MCF 10A (cell line): ENCODE measurements at regions not wholly inside any gene's neighbourhood (a gene's known extent, or its start where the extent isn't known, plus 50 kb on each side); places are given as distances from the start of the nearest gene placed in this dataset.
A peak's percentile ranks its signal among the peaks of the same experiment; 100 is the strongest.

Experiments
- BruUV-seq: library from RNA; stranded (reverse); fragments of 400-500 nt; replicated peaks from 2 replicates; lab custom pipeline; 2021; lab: Mats Ljungman, UMichigan
- CTCF ChIA-PET: fragments of 300-600 bp; sonication (Branson Sonifier 250); formaldehyde crosslinking; extraction: SDS; loops from one replicate; lab custom pipeline; 2021; ENCODE audit warnings: antibody characterized with exemption, inconsistent platforms; lab: Yijun Ruan, JAX
- POLR2A ChIA-PET: fragments of 300-600, 350-650 bp; sonication (Branson Sonifier 250); formaldehyde crosslinking; extraction: SDS; loops from one replicate; lab custom pipeline; 2020; ENCODE audit warnings: antibody characterized with exemption, inconsistent platforms; lab: Yijun Ruan, JAX
- DNase-seq: peaks from one replicate; pipeline ENCODE4 v3.0.0-alpha.2; 2018; ENCODE audit not compliant: unreplicated experiment
- H3K27ac Mint-ChIP-seq: one replicate; pipeline ENCODE4 v1.8.0; 2022; ENCODE audit warnings: mild to moderate bottlenecking, low read depth, mixed read lengths; ENCODE audit not compliant: unreplicated experiment
- H3K27me3 Mint-ChIP-seq: one replicate; pipeline ENCODE4 v1.8.0; 2022; ENCODE audit warnings: mixed read lengths; ENCODE audit not compliant: insufficient read depth, unreplicated experiment
- H3K36me3 Mint-ChIP-seq: one replicate; pipeline ENCODE4 v1.8.0; 2022; ENCODE audit warnings: mild to moderate bottlenecking, moderate library complexity, mixed read lengths; ENCODE audit not compliant: insufficient read depth, unreplicated experiment
- H3K4me1 Mint-ChIP-seq: one replicate; pipeline ENCODE4 v1.8.0; 2022; ENCODE audit warnings: mixed read lengths; ENCODE audit not compliant: insufficient read depth, unreplicated experiment
- H3K4me3 Mint-ChIP-seq: one replicate; pipeline ENCODE4 v1.8.0; 2022; ENCODE audit warnings: mild to moderate bottlenecking, moderate library complexity, mixed read lengths; ENCODE audit not compliant: unreplicated experiment
- H3K9me3 Mint-ChIP-seq: one replicate; pipeline ENCODE4 v1.8.0; 2022; ENCODE audit warnings: mixed read lengths; ENCODE audit not compliant: unreplicated experiment
- CTCF ChIP-seq: fragments of 200-600 bp; IDR thresholded peaks from one replicate; pipeline ENCODE4 v1.8.0; 2022; ENCODE audit warnings: antibody characterized with exemption, mild to moderate bottlenecking; ENCODE audit not compliant: unreplicated experiment
- intact Hi-C: fragments of 100-400 bp; cut with micrococcal nuclease; formaldehyde crosslinking; loops from 2 replicates; pipeline ENCODE4 v1.14.1; 2022

- no peak for TF ChIP-seq CTCF
- no peaks in the 10 kb centered on the region for H3K36me3 Mint-ChIP-seq
- H3K9me3 Mint-ChIP-seq: no peaks in the 10 kb centered on the region
- peaks cover 23% of the 10 kb centered on the region for H3K27me3 Mint-ChIP-seq
- CTCF ChIA-PET: no interaction called here
- POLR2A ChIA-PET: no interaction called here
- intact Hi-C loops: no loop called here
- H3K27ac Mint-ChIP-seq: no peak overlapping the region
- BruUV-seq: no TSS peak
- no peak overlapping the region for H3K4me3 Mint-ChIP-seq
- no peak for DNase-seq
- H3K4me1 Mint-ChIP-seq: peaks cover 6% of the 10 kb centered on the region
Measured at GRCh38 chr10:29920408-29921070, 138.8 kb downstream of the JCAD start.

- Mint-ChIP-seq H3K9me3 (no peaks in the 10 kb centered on the region), H3K4me1 (peaks cover 6% of the 10 kb centered on the region), H3K27ac (peak overlapping the region; percentile 6), H3K36me3 (no peaks in the 10 kb centered on the region), H3K4me3 (no peak overlapping the region), H3K27me3 (peaks cover 23% of the 10 kb centered on the region)
- no peak for TF ChIP-seq CTCF
- no peak for DNase-seq
- BruUV-seq: no TSS peak
- intact Hi-C loops: no loop called here
- CTCF ChIA-PET: interaction anchor here (0.6 kb wide), 1 partner anchor 267 kb away, joined by 4 read pairs; no protein-coding TSS in a partner anchor
- POLR2A ChIA-PET: no interaction called here
Measured at GRCh38 chr10:29918623-29919400, 140.6 kb downstream of the JCAD start.

- H3K27me3 Mint-ChIP-seq: peaks cover 23% of the 10 kb centered on the region
- H3K4me3 Mint-ChIP-seq: no peak overlapping the region
- DNase-seq: no peak
- intact Hi-C loops: no loop called here
- H3K9me3 Mint-ChIP-seq: no peaks in the 10 kb centered on the region
- ChIA-PET CTCF (no interaction called here), POLR2A (no interaction called here)
- peaks cover 6% of the 10 kb centered on the region for H3K4me1 Mint-ChIP-seq
- no TSS peak for BruUV-seq
- TF ChIP-seq CTCF: no peak
- no peaks in the 10 kb centered on the region for H3K36me3 Mint-ChIP-seq
- H3K27ac Mint-ChIP-seq: no peak overlapping the region
Measured at GRCh38 chr10:29917311-29917710, 142.1 kb downstream of the JCAD start.

- intact Hi-C loops: no loop called here
- Mint-ChIP-seq H3K4me1 (peaks cover 6% of the 10 kb centered on the region), H3K9me3 (no peaks in the 10 kb centered on the region), H3K36me3 (no peaks in the 10 kb centered on the region), H3K27me3 (peaks cover 23% of the 10 kb centered on the region), H3K27ac (no peak overlapping the region), H3K4me3 (no peak overlapping the region)
- ChIA-PET CTCF (no interaction called here), POLR2A (no interaction called here)
- TF ChIP-seq CTCF: no peak
- no peak for DNase-seq
- no TSS peak for BruUV-seq
Measured at GRCh38 chr10:29916669-29917068, 142.7 kb downstream of the JCAD start.
